GM21619 (cell line): ENCODE measurements at regions not wholly inside any gene's neighbourhood (a gene's known extent, or its start where the extent isn't known, plus 50 kb on each side); places are given as distances from the start of the nearest gene placed in this dataset.
"Not testable (repeated sequence)": the region's sequence is repeated elsewhere in the genome, so short reads cannot be mapped to it uniquely, and the experiment has no call there.

Experiments used
- ATAC-seq: cut with Tn5 transposase; IDR thresholded peaks from one replicate; pipeline ENCODE4 v1.9.1; 2021; ENCODE audit not compliant: unreplicated experiment

DNA sequence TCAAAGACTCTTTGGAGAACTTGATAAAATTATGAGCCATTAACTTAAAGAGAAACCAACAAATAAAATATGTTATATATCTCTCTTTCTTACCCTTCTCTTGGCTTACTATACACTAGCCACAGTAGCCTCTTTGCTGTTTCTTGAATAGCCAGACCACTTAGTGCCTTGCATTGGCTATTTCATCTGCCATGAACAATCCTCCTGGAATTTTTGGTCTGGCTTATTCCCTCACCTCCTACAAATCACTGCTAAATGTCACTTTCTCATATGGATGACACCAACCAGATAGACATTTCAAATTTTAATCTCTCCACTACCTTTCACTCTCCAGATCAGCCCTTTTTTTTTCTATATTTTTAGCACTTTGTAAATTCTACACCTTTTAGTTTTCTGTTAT is 1581.7 kb downstream of the EFNA5 start:
- ATAC-seq, result no peak

GRCh38 chr5:106088462-106088861 is 1582.3 kb downstream of the EFNA5 start:
- ATAC-seq, result no peak

DNA sequence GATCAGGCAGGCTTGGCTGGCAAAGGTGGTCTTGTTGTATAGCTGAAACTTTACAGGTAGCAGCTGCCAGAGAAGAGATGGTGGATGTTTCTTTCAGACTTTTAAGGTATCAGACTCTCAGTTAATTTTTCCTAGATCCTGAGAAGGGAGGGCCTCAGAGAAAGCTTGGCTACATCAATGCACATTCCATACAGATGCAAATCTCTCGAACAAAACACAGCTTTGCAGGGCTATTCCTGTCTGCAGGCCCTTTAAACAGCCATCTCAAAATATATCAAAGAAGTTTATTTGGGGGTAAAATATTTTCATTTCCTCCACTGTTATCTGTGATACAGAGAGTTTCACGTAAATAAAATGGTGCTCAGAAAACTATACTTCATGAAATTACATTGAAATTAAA is 1584.4 kb downstream of the EFNA5 start:
- no peak for ATAC-seq

DNA sequence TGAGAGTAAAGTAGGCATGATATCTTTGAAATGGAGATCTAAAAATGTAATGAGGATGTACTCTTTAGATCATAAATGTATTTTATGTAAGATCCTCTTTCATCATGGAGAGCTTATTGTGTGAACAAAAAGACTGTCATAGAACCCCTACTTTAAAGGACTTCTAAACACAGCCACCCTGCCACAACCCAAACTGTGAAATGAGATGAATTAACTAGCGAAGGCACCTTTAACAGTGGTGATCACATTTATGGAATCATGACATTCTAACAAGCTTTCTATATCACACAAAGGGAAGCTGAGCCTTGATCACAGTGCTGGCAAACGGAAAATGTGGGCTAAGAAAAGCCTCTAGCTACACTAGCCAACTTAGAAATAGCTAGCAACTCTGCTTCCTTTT is 1585.2 kb downstream of the EFNA5 start:
- ATAC-seq, result no peak

DNA sequence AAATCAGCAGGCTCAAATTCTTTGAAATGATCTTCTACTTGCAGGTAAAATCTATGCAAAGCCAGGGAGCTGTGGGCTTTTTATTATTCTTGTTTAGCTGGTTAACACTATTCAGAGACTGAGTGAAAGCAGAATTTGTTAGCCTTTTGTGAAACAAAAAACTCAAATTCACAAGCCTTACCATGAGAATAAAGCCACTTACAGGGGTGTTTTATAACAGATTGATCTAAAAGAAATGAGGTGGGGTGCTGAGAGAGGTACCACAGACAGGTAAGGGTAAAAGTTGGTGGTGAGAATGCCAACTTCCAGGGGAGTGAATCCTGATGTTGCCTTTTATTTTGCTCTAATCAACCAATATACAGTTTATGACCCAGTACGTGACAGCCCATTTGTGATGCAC is 1585.6 kb downstream of the EFNA5 start:
- ATAC-seq, result no peak

DNA sequence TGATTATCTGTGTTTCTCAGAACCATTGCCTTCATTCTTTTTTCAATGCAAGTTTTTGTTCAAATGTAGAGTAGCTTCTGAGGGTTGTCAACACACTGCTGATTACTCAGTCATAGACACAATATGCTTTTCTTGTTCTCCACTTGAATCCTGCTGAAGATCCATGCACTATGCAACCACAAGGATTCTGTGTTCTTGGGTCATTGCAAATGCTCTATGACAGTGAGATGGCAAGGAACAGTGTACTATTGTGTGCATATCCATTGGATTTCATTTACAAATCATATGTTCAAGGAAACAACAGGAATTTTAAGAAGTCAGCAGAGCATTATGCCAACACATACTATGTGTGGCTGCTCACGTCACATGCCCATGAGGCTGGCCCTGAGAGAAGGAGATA is 1590.2 kb downstream of the EFNA5 start:
- ATAC-seq, result no peak

DNA sequence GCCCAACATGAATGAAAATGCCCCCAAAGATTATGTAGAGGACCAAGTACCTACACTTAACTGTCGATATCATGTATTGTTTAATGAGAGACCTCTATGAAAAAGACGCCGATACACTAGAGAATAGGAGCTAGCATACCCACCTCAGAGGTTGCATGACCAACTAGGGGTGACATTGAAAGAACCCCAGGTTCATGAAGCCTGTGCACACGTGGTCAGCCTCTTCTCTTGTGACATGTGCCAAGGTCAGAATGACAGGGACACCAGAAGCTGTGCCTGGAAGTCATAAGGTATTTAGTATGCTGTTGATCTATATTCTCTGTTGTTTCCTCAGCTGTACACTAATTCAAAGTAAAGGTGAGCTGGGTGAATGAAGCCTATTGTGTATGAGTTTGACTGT is 1594.1 kb downstream of the EFNA5 start:
- ATAC-seq, result no peak

DNA sequence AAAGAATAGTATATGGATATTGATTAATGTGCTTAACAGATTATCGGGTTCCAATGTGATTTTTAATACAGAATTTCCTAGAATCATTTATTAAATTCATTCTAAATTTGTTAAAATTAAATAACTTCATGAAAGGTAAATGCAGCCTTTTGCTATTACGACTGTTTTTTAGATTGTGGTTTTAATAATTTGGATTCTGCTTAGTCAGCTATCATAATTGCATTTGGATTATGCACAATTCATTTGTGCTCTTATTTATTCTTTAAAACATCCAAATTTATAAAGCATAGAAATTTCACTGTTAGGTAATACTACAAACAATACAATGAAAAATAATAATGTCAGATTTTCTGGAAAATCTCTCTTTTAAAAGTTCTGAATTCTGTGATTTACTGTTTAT is 1598.5 kb downstream of the EFNA5 start:
- ATAC-seq, result no peak

GRCh38 chr5:106047341-106047740 is 1623.4 kb downstream of the EFNA5 start:
- ATAC-seq, result no peak

GRCh38 chr5:106032069-106032468 is 1638.7 kb downstream of the EFNA5 start:
- ATAC-seq, result not testable (repeated sequence)

DNA sequence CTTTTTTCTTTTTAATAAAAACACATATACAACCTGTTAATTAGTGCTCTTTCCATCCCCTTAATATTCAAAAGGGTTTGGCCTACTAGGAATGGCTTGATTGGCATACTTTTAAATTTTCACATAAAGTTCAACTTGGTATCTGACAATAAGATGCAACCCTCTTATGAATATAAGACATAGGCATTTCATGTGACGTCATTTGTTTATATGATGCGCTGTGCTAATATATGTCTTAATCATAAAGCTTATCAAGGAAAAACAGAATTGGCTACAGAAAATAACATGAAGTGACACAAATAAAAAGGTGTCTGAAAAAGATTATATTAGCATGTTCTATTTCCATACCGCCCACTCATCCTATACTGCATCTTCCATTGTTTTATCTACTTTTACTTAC is 1642.4 kb downstream of the EFNA5 start:
- ATAC-seq, result no peak

DNA sequence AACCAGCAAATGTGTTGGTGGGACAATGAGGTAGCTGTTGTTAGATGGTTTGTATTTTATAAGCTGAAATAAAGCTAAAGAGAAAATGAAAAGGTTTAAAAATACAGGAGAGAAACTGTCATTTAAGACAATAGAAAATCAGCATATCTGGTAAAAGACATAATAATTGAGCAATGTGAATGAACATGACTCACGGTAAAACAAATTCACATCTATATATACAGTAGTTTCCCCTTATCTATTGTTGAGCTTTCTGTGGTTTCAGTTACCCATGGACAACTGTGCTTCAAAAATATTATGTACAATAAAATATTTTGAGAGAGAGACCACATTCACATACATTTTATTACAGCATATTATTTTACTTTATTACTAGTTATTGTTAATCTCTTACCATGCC is 1649.8 kb downstream of the EFNA5 start:
- no peak for ATAC-seq

- ATAC-seq, result no peak
Observed at GRCh38 chr5:106019261-106019660, 1651.5 kb downstream of the EFNA5 start.

DNA sequence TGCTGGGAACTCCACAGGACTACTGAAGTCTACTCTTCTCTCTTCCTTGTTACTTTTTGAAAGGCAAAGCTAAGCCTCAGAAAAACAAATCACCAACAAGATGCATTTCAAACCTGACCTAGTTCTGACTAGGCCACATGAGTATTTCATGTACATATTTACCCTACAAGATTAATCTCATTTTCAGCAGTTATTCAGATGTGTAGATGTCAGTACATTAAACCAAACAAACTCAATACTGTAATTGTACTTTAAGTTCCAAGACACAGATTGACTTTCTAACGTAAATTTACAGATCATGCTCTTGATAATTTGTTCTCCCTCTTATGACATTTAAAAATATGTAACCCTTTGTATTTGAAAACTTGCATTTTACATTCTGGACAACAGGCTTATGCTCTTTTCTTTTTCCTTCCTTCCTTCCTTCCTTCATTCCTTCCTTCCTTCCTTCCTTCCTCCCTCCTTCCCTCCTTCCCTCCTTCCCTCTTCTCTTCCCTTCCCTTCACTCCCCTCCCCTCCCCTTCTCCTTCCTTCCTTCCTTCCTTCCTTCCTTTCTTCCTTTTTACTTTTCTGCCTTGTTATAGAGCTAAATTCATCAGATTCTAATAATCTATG is 1653.4 kb downstream of the EFNA5 start:
- ATAC-seq, result no peak

DNA sequence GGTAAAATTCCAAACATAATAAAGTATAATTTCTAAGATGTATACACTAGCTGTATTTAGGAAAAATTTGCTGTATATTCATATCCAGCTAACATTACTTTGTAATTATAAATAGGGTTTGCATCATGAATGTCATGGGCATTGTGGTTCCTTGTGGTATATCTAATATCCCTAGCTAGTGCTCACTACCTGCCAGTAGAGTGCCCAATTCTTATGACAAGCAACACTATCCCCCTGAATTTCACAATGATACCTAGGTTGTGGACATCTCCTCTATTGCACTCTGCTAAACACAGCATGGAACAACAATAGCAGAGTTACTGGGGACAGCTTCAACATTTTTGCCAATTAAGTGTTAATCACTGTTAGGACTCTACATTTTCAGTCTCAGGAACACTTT is 1656.5 kb downstream of the EFNA5 start:
- no peak for ATAC-seq

DNA sequence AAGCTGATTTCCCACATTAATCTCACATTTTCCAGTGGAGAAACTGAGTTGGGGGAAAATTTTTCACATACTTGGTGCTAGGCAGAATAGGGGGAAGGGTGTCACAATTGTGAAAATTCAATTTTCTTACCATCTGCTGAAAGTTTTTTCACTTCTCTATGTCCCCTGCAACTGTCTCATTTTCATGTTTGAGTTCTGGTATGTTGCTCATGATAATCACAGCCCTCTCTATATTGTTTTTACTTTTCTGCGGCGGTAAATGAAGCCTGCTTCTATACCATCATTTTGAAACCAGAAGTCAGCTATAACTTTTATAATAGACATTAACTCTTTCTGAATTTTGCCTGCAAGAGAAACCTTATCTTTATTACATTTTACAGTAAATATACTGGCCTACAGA is 1664.5 kb downstream of the EFNA5 start:
- ATAC-seq, result no peak

GRCh38 chr5:105998991-105999390 is 1671.7 kb downstream of the EFNA5 start:
- not testable (repeated sequence) for ATAC-seq

GRCh38 chr5:105993027-105993426 is 1677.7 kb downstream of the EFNA5 start:
- no peak for ATAC-seq

GRCh38 chr5:105982526-105982925 is 1688.2 kb downstream of the EFNA5 start:
- no peak for ATAC-seq

GRCh38 chr5:105978011-105978410 is 1692.7 kb downstream of the EFNA5 start:
- no peak for ATAC-seq

GRCh38 chr5:105977163-105977562 is 1693.6 kb downstream of the EFNA5 start:
- ATAC-seq, result no peak

DNA sequence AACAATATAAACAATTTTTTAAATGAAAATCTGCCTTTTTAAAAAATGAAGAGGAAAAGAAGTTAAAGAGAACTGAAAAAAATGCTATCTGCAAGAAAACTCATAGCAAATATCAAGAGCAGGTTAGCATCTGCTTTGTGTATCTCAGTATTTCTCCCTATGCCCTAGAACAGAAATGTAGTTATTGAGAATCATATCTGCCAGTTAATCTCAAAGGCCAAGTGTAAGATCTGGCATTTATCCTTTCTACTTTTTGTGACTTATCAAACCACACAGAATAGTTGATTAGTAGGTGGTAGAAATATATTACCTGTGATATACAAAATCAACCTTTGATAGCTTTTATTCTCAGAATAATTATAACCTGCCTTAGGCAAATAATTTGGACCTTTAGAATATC is 1699.8 kb downstream of the EFNA5 start:
- ATAC-seq, result no peak

- no peak for ATAC-seq
Observed at GRCh38 chr5:105968981-105969380, 1701.8 kb downstream of the EFNA5 start.
